ENCODE measurements at regions not wholly inside any gene's neighbourhood (a gene's known extent, or its start where the extent isn't known, plus 50 kb on each side); places are given as distances from the start of the nearest gene placed in this dataset.

DNA sequence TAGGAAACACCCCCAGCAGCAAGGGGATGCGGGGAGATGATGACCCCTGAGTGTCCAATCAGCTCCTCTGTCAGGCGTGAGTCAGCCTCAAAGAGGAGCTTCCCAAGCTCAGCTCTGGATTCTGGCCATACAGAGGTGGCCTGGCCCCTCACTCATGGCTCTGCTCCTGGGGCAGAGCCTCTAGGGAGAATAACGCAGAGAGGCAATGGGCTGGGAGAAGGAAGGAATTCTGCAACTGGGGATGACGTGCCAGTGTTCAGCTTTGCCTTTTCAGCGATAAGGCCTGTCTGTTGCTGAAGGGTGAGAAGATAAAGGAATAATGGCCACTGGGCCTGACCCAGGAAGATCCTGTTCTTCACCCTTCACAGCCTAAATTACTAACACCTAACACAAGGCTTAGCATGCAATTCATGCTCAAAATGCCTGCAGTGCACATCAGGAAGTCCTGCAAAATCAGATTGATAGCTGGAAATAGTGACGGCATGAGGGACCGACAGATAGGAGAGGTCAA is 92.2 kb downstream of the TBX19 start:
- POLR2A ChIA-PET (ENCODE audit: low non-redundant PET): interaction anchor here (0.5 kb wide), 1 partner anchor 8 kb away, joined by 3 read pairs; no protein-coding TSS in a partner anchor
- no TSS peak for BruUV-seq (replicated peaks)
- intact Hi-C loops (cut with micrococcal nuclease; ENCODE audit: unreplicated experiment): no loop called here

DNA sequence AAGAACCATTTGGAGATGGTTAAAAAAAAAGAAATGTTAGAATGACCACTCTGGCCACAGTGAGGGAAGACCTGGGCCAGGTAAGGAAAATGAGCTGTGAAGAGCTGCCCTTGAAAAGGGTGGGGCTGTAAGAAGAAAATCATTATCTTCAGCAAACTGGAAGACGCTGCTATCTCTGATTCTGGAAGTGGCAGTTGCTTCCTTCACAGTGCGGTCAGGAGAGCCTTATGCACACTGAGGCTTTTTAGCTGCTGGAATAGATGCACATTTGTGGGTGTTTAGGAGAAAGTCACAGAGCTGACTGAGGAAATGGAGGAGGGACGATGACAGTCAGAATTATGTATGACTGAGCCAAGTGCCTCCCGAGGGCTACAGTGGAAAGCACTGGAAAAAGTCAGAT is 91.6 kb downstream of the TBX19 start:
- Histone ChIP-seq H3K27me3 (replicated peaks; ENCODE audit: insufficient read depth, low read depth, low read length, poor library complexity) (no peaks in the 10 kb centered on the region), H3K27ac (ENCODE audit: low read depth, low read length, poor library complexity, severe bottlenecking) (no peak overlapping the region), H3K4me3 (ENCODE audit: low read depth, low read length, poor library complexity, severe bottlenecking) (no peak overlapping the region), H3K4me1 (ENCODE audit: insufficient read depth, low read length, poor library complexity, severe bottlenecking) (no peaks in the 10 kb centered on the region), H3K9me3 (ENCODE audit: low read depth, low read length, poor library complexity, severe bottlenecking) (no peaks in the 10 kb centered on the region), H3K36me3 (ENCODE audit: insufficient read depth, low read length, poor library complexity, severe bottlenecking) (no peaks in the 10 kb centered on the region)
- intact Hi-C loops (cut with micrococcal nuclease; ENCODE audit: unreplicated experiment): no loop called here
- TF ChIP-seq, protein P1, sequence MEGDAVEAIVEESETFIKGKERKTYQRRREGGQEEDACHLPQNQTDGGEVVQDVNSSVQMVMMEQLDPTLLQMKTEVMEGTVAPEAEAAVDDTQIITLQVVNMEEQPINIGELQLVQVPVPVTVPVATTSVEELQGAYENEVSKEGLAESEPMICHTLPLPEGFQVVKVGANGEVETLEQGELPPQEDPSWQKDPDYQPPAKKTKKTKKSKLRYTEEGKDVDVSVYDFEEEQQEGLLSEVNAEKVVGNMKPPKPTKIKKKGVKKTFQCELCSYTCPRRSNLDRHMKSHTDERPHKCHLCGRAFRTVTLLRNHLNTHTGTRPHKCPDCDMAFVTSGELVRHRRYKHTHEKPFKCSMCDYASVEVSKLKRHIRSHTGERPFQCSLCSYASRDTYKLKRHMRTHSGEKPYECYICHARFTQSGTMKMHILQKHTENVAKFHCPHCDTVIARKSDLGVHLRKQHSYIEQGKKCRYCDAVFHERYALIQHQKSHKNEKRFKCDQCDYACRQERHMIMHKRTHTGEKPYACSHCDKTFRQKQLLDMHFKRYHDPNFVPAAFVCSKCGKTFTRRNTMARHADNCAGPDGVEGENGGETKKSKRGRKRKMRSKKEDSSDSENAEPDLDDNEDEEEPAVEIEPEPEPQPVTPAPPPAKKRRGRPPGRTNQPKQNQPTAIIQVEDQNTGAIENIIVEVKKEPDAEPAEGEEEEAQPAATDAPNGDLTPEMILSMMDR (conservative IDR thresholded peaks at IDR 0.05; ENCODE audit: low read depth, low read length): no peak
- TF ChIP-seq EZH2 (IDR thresholded peaks at IDR 0.05; ENCODE audit: borderline replicate concordance, low read depth, low read length, poor library complexity, severe bottlenecking): no peak
- ChIA-PET CTCF (no interaction called here), POLR2A (ENCODE audit: low non-redundant PET) (interaction anchor here (0.5 kb wide), 1 partner anchor 8 kb away, joined by 3 read pairs; no protein-coding TSS in a partner anchor)
- DNase-seq (ENCODE audit: low spot score): no peak
- no TSS peak for BruUV-seq (replicated peaks)

More for the DNA sequence above, 92.2 kb downstream of the TBX19 start:
- H3K4me3 ChIP-seq (ENCODE audit: low read depth, low read length, poor library complexity, severe bottlenecking): no peak overlapping the region
- H3K36me3 ChIP-seq (ENCODE audit: insufficient read depth, low read length, poor library complexity, severe bottlenecking): no peaks in the 10 kb centered on the region
- DNase-seq (ENCODE audit: low spot score): no peak
- H3K27ac ChIP-seq (ENCODE audit: low read depth, low read length, poor library complexity, severe bottlenecking): no peak overlapping the region
- CTCF ChIA-PET: no interaction called here
- H3K9me3 ChIP-seq (ENCODE audit: low read depth, low read length, poor library complexity, severe bottlenecking): no peaks in the 10 kb centered on the region
- TF ChIP-seq EZH2 (IDR thresholded peaks at IDR 0.05; ENCODE audit: borderline replicate concordance, low read depth, low read length, poor library complexity, severe bottlenecking): no peak
- H3K4me1 ChIP-seq (ENCODE audit: insufficient read depth, low read length, poor library complexity, severe bottlenecking): no peaks in the 10 kb centered on the region
- no peaks in the 10 kb centered on the region for H3K27me3 ChIP-seq (replicated peaks; ENCODE audit: insufficient read depth, low read depth, low read length, poor library complexity)

DNA sequence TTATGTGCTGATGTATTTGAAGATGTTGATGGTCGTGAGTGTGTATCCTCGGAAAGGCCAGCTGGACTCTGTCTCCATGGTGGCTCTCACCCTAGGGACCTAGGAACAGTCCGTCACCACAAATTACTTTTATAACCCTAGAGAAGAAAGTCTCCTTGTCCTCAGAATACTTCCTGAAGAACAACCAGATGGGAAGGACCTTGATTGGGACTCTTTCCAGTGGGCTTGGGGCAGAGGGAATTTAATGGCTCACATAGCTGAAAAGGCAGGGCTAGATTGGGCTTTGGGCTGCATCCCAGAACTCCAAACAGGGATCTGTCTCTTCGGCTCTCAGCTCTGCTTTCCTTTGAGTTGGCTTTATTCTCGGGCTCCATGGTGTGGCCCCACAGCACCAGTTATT is 90.8 kb downstream of the TBX19 start:
- no peak overlapping the region for H3K4me3 ChIP-seq (ENCODE audit: low read depth, low read length, poor library complexity, severe bottlenecking)
- CTCF ChIA-PET: no interaction called here
- TF ChIP-seq, protein P1 (conservative IDR thresholded peaks at IDR 0.05; ENCODE audit: low read depth, low read length): no peak
- no peak for TF ChIP-seq EZH2 (IDR thresholded peaks at IDR 0.05; ENCODE audit: borderline replicate concordance, low read depth, low read length, poor library complexity, severe bottlenecking)

GRCh38 chr1:168370586-168370985 is 89.9 kb downstream of the TBX19 start:
- H3K4me3 ChIP-seq (ENCODE audit: low read depth, low read length, poor library complexity, severe bottlenecking): no peak overlapping the region
- no peaks in the 10 kb centered on the region for H3K27me3 ChIP-seq (replicated peaks; ENCODE audit: insufficient read depth, low read depth, low read length, poor library complexity)
- no peaks in the 10 kb centered on the region for H3K9me3 ChIP-seq (ENCODE audit: low read depth, low read length, poor library complexity, severe bottlenecking)
- H3K36me3 ChIP-seq (ENCODE audit: insufficient read depth, low read length, poor library complexity, severe bottlenecking): no peaks in the 10 kb centered on the region
- no peak for DNase-seq (ENCODE audit: low spot score)
- intact Hi-C loops (cut with micrococcal nuclease; ENCODE audit: unreplicated experiment): no loop called here
- no peak overlapping the region for H3K27ac ChIP-seq (ENCODE audit: low read depth, low read length, poor library complexity, severe bottlenecking)
- no peak for TF ChIP-seq EZH2 (IDR thresholded peaks at IDR 0.05; ENCODE audit: borderline replicate concordance, low read depth, low read length, poor library complexity, severe bottlenecking)
- TF ChIP-seq, protein P1 (conservative IDR thresholded peaks at IDR 0.05; ENCODE audit: low read depth, low read length): no peak
- ChIA-PET CTCF (interaction anchor here (1.1 kb wide), 1 partner anchor 28 kb away, joined by 3 read pairs; no protein-coding TSS in a partner anchor), POLR2A (ENCODE audit: low non-redundant PET) (no interaction called here)
- BruUV-seq (replicated peaks): no TSS peak
- H3K4me1 ChIP-seq (ENCODE audit: insufficient read depth, low read length, poor library complexity, severe bottlenecking): no peaks in the 10 kb centered on the region

More for the DNA sequence above, 90.8 kb downstream of the TBX19 start:
- intact Hi-C loops (cut with micrococcal nuclease; ENCODE audit: unreplicated experiment): no loop called here
- no peak overlapping the region for H3K27ac ChIP-seq (ENCODE audit: low read depth, low read length, poor library complexity, severe bottlenecking)
- BruUV-seq (replicated peaks): no TSS peak
- no peaks in the 10 kb centered on the region for H3K27me3 ChIP-seq (replicated peaks; ENCODE audit: insufficient read depth, low read depth, low read length, poor library complexity)
- H3K4me1 ChIP-seq (ENCODE audit: insufficient read depth, low read length, poor library complexity, severe bottlenecking): no peaks in the 10 kb centered on the region
- POLR2A ChIA-PET (ENCODE audit: low non-redundant PET): no interaction called here
- H3K9me3 ChIP-seq (ENCODE audit: low read depth, low read length, poor library complexity, severe bottlenecking): no peaks in the 10 kb centered on the region
- no peaks in the 10 kb centered on the region for H3K36me3 ChIP-seq (ENCODE audit: insufficient read depth, low read length, poor library complexity, severe bottlenecking)
- no peak for DNase-seq (ENCODE audit: low spot score)

Data from A673 (cell line).